GM12878 (cell line): ENCODE measurements at regions not wholly inside any gene's neighbourhood (a gene's known extent, or its start where the extent isn't known, plus 50 kb on each side); places are given as distances from the start of the nearest gene placed in this dataset.

ENCODE experiments used
- ATAC-seq: fragments of 200-7000 bp; cut with Tn5 transposase; 3 replicates; pipeline ENCODE4 v1.9.1; 2020; ENCODE audit warnings: mild to moderate bottlenecking, moderate library complexity
- BruUV-seq: library from RNA; stranded (reverse); fragments of 400-500 nt; replicated peaks from 2 replicates; lab custom pipeline; 2021; lab: Mats Ljungman, UMichigan
- CTCF ChIA-PET: fragments of 300-600 bp; sonication (Branson Sonifier 250); formaldehyde crosslinking; extraction: SDS; loops from one replicate; lab custom pipeline; 2021; ENCODE audit warnings: inconsistent platforms; lab: Yijun Ruan, JAX
- POLR2A ChIA-PET: fragments of 350-600 bp; formaldehyde crosslinking; extraction: SDS; loops from one replicate; lab custom pipeline; 2021; ENCODE audit warnings: inconsistent platforms; lab: Charles Lee
- RAD21 ChIA-PET: fragments of 300-600 bp; sonication (Branson Sonifier 250); formaldehyde crosslinking; loops from one replicate; lab custom pipeline; 2023; ENCODE audit warnings: antibody characterized with exemption; ENCODE audit not compliant: unreplicated experiment; lab: Charles Lee
- SMC1A ChIA-PET: fragments of 300-600 bp; sonication (Branson Sonifier 250); formaldehyde crosslinking; loops from one replicate; lab custom pipeline; 2023; ENCODE audit not compliant: unreplicated experiment, uncharacterized antibody; lab: Charles Lee
- DNase-seq: peaks from one replicate; pipeline ENCODE4 v3.0.0-alpha.2; 2011; ENCODE audit warnings: low read depth, low spot score
- FAIRE-seq: peaks from 3 replicates; lab custom pipeline; 2011; peaks lifted over from hg19 to GRCh38; lab: Jason Lieb, UNC
- H2AFZ ChIP-seq: 2 replicates; pipeline ENCODE4 v1.6.0; 2011; ENCODE audit warnings: low read depth, low read length, control low read depth; ENCODE audit not compliant: control insufficient read depth
- H3K27ac ChIP-seq: 2 replicates; pipeline ENCODE4 v1.5.1; 2011; ENCODE audit warnings: control low read depth; ENCODE audit not compliant: control insufficient read depth, insufficient read depth
- H3K27me3 ChIP-seq, 2 experiments: replicated peaks in 1 of 2; 2 replicates each; pipeline versions ENCODE4 v1.6.0 to v1.6.1; 2011; ENCODE audit warnings: low read length in 1 of 2; ENCODE audit not compliant: control insufficient read depth in 2 of 2, insufficient read depth in 2 of 2
- H3K36me3 ChIP-seq, 2 experiments: 2 replicates each; pipeline ENCODE4 v1.5.1; 2011; ENCODE audit warnings: low read length in 1 of 2; ENCODE audit not compliant: control insufficient read depth in 2 of 2, insufficient read depth in 2 of 2
- H3K4me1 ChIP-seq: 2 replicates; pipeline ENCODE4 v1.6.1; 2011; ENCODE audit warnings: mild to moderate bottlenecking, low read length, moderate library complexity, mixed read lengths; ENCODE audit not compliant: control insufficient read depth, insufficient read depth
- H3K4me2 ChIP-seq: 2 replicates; pipeline ENCODE4 v1.6.0; 2011; ENCODE audit warnings: control low read depth; ENCODE audit not compliant: control insufficient read depth, insufficient read depth
- H3K4me3 ChIP-seq: fragments of 200-600 bp; sonication (generic); 2 replicates; pipeline ENCODE4 v1.5.1; 2016
- H3K79me2 ChIP-seq: 2 replicates; pipeline ENCODE4 v1.6.0; 2011; ENCODE audit warnings: low read length; ENCODE audit not compliant: control insufficient read depth, insufficient read depth
- H3K9ac ChIP-seq: 2 replicates; pipeline ENCODE4 v1.8.0; 2011; ENCODE audit warnings: low read length, control low read depth, mixed read lengths; ENCODE audit not compliant: control insufficient read depth, insufficient read depth
- H3K9me3 ChIP-seq: replicated peaks from 3 replicates; pipeline ENCODE4 v1.5.1; 2011; ENCODE audit warnings: mild to moderate bottlenecking, low read length; ENCODE audit not compliant: control insufficient read depth, insufficient read depth
- H4K20me1 ChIP-seq: 2 replicates; pipeline ENCODE4 v1.6.0; 2011; ENCODE audit not compliant: control insufficient read depth, insufficient read depth
- CREM ChIP-seq: IDR thresholded peaks from 2 replicates; pipeline ENCODE4 v1.6.1; 2014; ENCODE audit warnings: antibody characterized with exemption, low read depth
- EP300 ChIP-seq, 2 experiments: fragments of 150-350 bp in 1 of 2; IDR thresholded peaks; 2 replicates each; pipeline ENCODE4 v1.6.1; 2011 to 2012; ENCODE audit warnings: low read depth in 2 of 2, low read length in 2 of 2, borderline replicate concordance in 1 of 2, improper control_type of control experiment in 1 of 2, inconsistent platforms in 1 of 2; ENCODE audit not compliant: control insufficient read depth in 1 of 2
- HDAC2 ChIP-seq: fragments of 200-600 bp; sonication (generic); IDR thresholded peaks from 2 replicates; pipeline ENCODE4 v1.6.1; 2017
- LARP7 ChIP-seq: fragments of 450-650 bp; IDR thresholded peaks from 2 replicates; pipeline ENCODE4 v1.6.1; 2017; ENCODE audit warnings: mild to moderate bottlenecking
- MTA2 ChIP-seq: fragments of 450-650 bp; IDR thresholded peaks from 2 replicates; pipeline ENCODE4 v1.6.1; 2016; ENCODE audit warnings: low read depth, mild to moderate bottlenecking, moderate library complexity
- NKRF ChIP-seq: fragments of 450-650 bp; conservative IDR thresholded peaks from 2 replicates; pipeline ENCODE4 v1.6.1; 2017; ENCODE audit warnings: mild to moderate bottlenecking, moderate library complexity
- TARDBP ChIP-seq: IDR thresholded peaks from 2 replicates; pipeline ENCODE4 v1.6.1; 2016; ENCODE audit warnings: borderline replicate concordance
- ZBTB33 ChIP-seq: fragments of 450-650 bp; IDR thresholded peaks from 2 replicates; pipeline ENCODE4 v1.6.1; 2017; ENCODE audit warnings: mild to moderate bottlenecking
- ZNF384 ChIP-seq: IDR thresholded peaks from 2 replicates; pipeline ENCODE4 v1.6.1; 2012; ENCODE audit warnings: low read depth, mild to moderate bottlenecking, low read length, improper control_type of control experiment, borderline replicate concordance
- ZNF592 ChIP-seq: fragments of 450-650 bp; IDR thresholded peaks from 2 replicates; pipeline ENCODE4 v1.6.1; 2017; ENCODE audit warnings: mild to moderate bottlenecking, moderate library complexity
- WGBS: methylation state at CpG from one replicate; pipeline ENCODE4 v1.1.6; 2016; ENCODE audit warnings: low lambda C conversion rate; ENCODE audit not compliant: insufficient replicate concordance, insufficient coverage; ENCODE audit errors: missing lambda C conversion rate; 5-methylcytosine and 5-hydroxymethylcytosine counted together
- in situ Hi-C: fragments of 300-500 bp; cut with MboI; formaldehyde crosslinking; loops from 9 replicates; pipeline ENCODE4 v1.14.3; 2018; ENCODE audit warnings: mixed read lengths
- intact Hi-C: fragments of 100-400 bp; cut with micrococcal nuclease; formaldehyde crosslinking; loops from one replicate; pipeline ENCODE4 v1.14.2; 2022; ENCODE audit not compliant: unreplicated experiment

- TF ChIP-seq ZNF592: no peak
- TF ChIP-seq MTA2: no peak
- TF ChIP-seq NKRF: no peak
- TF ChIP-seq EP300 (IDR thresholded peaks at IDR 0.05; ENCODE audit: borderline replicate concordance in 1 of 2, control insufficient read depth in 1 of 2, low read depth in 2 of 2, low read length in 2 of 2): no peak
- no peak for TF ChIP-seq HDAC2
These were observed 229.6 kb downstream of the FBXO8 start (continued) for GRCh38 chr4:174053895-174054294.

- ATAC-seq (no peak), FAIRE-seq (no peak), DNase-seq (no peak)
- RAD21 ChIA-PET: no interaction called here
- in situ Hi-C loops: no loop called here
- CTCF ChIA-PET: no interaction called here
- SMC1A ChIA-PET: no interaction called here
- no peaks in the 10 kb centered on the region for H3K4me1 ChIP-seq
- POLR2A ChIA-PET: interaction anchor here (0.5 kb wide), 1 partner anchor 10 kb away, joined by 4 read pairs; no protein-coding TSS in a partner anchor
- WGBS: 46% methylated on average over 4 of the region's 4 CpGs
- intact Hi-C loops: no loop called here
- TF ChIP-seq ZNF384 (no peak), ZBTB33 (no peak), TARDBP (no peak), LARP7 (no peak), CREM (no peak)
- no peak overlapping the region for H3K4me3 ChIP-seq
- no peaks in the 10 kb centered on the region for H3K36me3 ChIP-seq
- H2AFZ ChIP-seq: no peak overlapping the region
- BruUV-seq: no TSS peak
- H3K79me2 ChIP-seq: no peaks in the 10 kb centered on the region
- no peak overlapping the region for H3K27ac ChIP-seq
- H3K27me3 ChIP-seq: no peaks in the 10 kb centered on the region
- H3K9ac ChIP-seq: no peak overlapping the region
- no peaks in the 10 kb centered on the region for H4K20me1 ChIP-seq
- H3K9me3 ChIP-seq: no peaks in the 10 kb centered on the region
- H3K4me2 ChIP-seq: no peak overlapping the region
These were observed 236.1 kb downstream of the FBXO8 start for GRCh38 chr4:174047363-174047762.
